Uterus (tissue), 2 donors: ENCODE measurements at regions not wholly inside any gene's neighbourhood (a gene's known extent, or its start where the extent isn't known, plus 50 kb on each side); places are given as distances from the start of the nearest gene placed in this dataset.

ENCODE experiments used
- CTCF ChIP-seq, 4 experiments: fragments of 200-600 bp in 2 of 4; fragments of 450-650 bp in 2 of 4; sonication (generic) in 2 of 4; IDR thresholded peaks; one replicate each; pipeline ENCODE4 v1.5.1; 2016 to 2019; ENCODE audit warnings: antibody characterized with exemption in 4 of 4, mild to moderate bottlenecking in 2 of 4, moderate library complexity in 1 of 4
- POLR2A ChIP-seq, 2 donors: fragments of 450-650 bp; IDR thresholded peaks; one replicate each; pipeline ENCODE4 v1.6.1; 2016; ENCODE audit warnings: antibody characterized with exemption in 2 of 2, mild to moderate bottlenecking in 1 of 2, moderate library complexity in 1 of 2

GRCh38 chr4:28827866-28828265 lies 1892.3 kb upstream of the PCDH7 start:
- no peak for TF ChIP-seq CTCF (IDR thresholded peaks at IDR 0.05)
- TF ChIP-seq POLR2A (IDR thresholded peaks at IDR 0.05) = no peak
